BJ (cell line): ENCODE measurements at regions not wholly inside any gene's neighbourhood (a gene's known extent, or its start where the extent isn't known, plus 50 kb on each side); places are given as distances from the start of the nearest gene placed in this dataset.

Experiments used
- CTCF ChIA-PET: fragments of 350-600 bp; formaldehyde crosslinking; extraction: SDS; loops from one replicate; lab custom pipeline; 2021; ENCODE audit warnings: antibody characterized with exemption, inconsistent platforms; lab: Yijun Ruan, JAX
- POLR2A ChIA-PET: fragments of 300-600 bp; sonication (Branson Sonifier 250); formaldehyde crosslinking; extraction: SDS; loops from one replicate; lab custom pipeline; 2021; ENCODE audit warnings: antibody characterized with exemption; lab: Charles Lee
- DNase-seq: peaks from one replicate; pipeline ENCODE4 v3.0.0-alpha.2; 2011; ENCODE audit warnings: low read depth
- H3K27me3 ChIP-seq: 2 replicates; pipeline ENCODE4 v1.6.0; 2011; ENCODE audit warnings: low read length; ENCODE audit not compliant: control insufficient read depth, insufficient read depth
- H3K36me3 ChIP-seq: 2 replicates; pipeline ENCODE4 v1.5.1; 2011; ENCODE audit warnings: low read length; ENCODE audit not compliant: control insufficient read depth, insufficient read depth
- H3K4me3 ChIP-seq: 2 replicates; pipeline ENCODE4 v1.5.1; 2011; ENCODE audit warnings: low read depth, mild to moderate bottlenecking, control low read depth, low read length
- CTCF ChIP-seq: IDR thresholded peaks from 2 replicates; pipeline ENCODE4 v1.5.1; 2011; ENCODE audit warnings: low read depth, mild to moderate bottlenecking, control low read depth, inconsistent platforms, low read length, moderate library complexity; ENCODE audit not compliant: insufficient read depth

GRCh38 chr9:108078375-108078774, 588.8 kb upstream of the KLF4 start:
- TF ChIP-seq CTCF = no peak
- Histone ChIP-seq H3K4me3 (no peak overlapping the region), H3K36me3 (no peaks in the 10 kb centered on the region), H3K27me3 (no peaks in the 10 kb centered on the region)
- POLR2A ChIA-PET = no interaction called here
- CTCF ChIA-PET = no interaction called here
- no peak for DNase-seq

- POLR2A ChIA-PET = no interaction called here
- Histone ChIP-seq H3K4me3 (no peak overlapping the region), H3K36me3 (no peaks in the 10 kb centered on the region), H3K27me3 (no peaks in the 10 kb centered on the region)
- no peak for DNase-seq
- CTCF ChIA-PET = no interaction called here
- no peak for TF ChIP-seq CTCF
These were observed 588.0 kb upstream of the KLF4 start for GRCh38 chr9:108077556-108077955.

- ChIA-PET CTCF (no interaction called here), POLR2A (no interaction called here)
- no peak overlapping the region for H3K4me3 ChIP-seq
- no peak for DNase-seq
- H3K36me3 ChIP-seq = no peaks in the 10 kb centered on the region
- TF ChIP-seq CTCF = no peak
- no peaks in the 10 kb centered on the region; the same call in 1 of the 2 replicates for H3K27me3 ChIP-seq
These were observed 585.3 kb upstream of the KLF4 start for GRCh38 chr9:108074900-108075299.

- Histone ChIP-seq H3K27me3 (no peaks in the 10 kb centered on the region; the same call in 1 of the 2 replicates), H3K4me3 (no peak overlapping the region), H3K36me3 (no peaks in the 10 kb centered on the region)
- ChIA-PET CTCF (no interaction called here), POLR2A (no interaction called here)
- no peak for TF ChIP-seq CTCF
- DNase-seq = no peak
These were observed 584.3 kb upstream of the KLF4 start for GRCh38 chr9:108073823-108074222.

GRCh38 chr9:108072740-108073139, 583.2 kb upstream of the KLF4 start:
- DNase-seq = no peak
- ChIA-PET CTCF (no interaction called here), POLR2A (no interaction called here)
- TF ChIP-seq CTCF = no peak
- Histone ChIP-seq H3K27me3 (no peaks in the 10 kb centered on the region; the same call in 1 of the 2 replicates), H3K36me3 (no peaks in the 10 kb centered on the region), H3K4me3 (no peak overlapping the region)
